ENCODE measurements at regions not wholly inside any gene's neighbourhood (a gene's known extent, or its start where the extent isn't known, plus 50 kb on each side); places are given as distances from the start of the nearest gene placed in this dataset.

DNA sequence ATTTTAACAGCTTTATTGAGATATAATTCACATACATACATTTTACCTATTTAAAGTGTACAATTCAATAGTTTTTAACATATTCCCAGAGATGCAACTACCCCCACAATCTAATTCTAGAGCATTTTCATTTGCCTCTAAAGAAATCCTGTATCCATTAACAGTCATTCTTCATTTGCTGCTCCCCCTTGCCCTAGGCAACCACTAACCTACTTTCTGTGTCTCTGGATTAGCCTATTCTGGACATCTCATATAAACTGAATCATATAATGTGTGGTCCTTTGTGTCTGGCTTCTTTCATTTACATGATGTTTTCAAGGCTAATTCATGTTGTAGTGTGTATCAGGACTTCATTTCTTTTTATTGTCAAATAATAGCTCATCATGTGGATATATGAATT is 105.1 kb upstream of the GRPR start:
- no peaks in the 10 kb centered on the region for H3K79me2 ChIP-seq (ENCODE audit: insufficient read depth, low read depth)
- no peak overlapping the region for H3K4me3 ChIP-seq (IDR thresholded peaks at IDR 0.05; ENCODE audit: insufficient read depth, low read depth, low read length)
- TF ChIP-seq, protein P1, sequence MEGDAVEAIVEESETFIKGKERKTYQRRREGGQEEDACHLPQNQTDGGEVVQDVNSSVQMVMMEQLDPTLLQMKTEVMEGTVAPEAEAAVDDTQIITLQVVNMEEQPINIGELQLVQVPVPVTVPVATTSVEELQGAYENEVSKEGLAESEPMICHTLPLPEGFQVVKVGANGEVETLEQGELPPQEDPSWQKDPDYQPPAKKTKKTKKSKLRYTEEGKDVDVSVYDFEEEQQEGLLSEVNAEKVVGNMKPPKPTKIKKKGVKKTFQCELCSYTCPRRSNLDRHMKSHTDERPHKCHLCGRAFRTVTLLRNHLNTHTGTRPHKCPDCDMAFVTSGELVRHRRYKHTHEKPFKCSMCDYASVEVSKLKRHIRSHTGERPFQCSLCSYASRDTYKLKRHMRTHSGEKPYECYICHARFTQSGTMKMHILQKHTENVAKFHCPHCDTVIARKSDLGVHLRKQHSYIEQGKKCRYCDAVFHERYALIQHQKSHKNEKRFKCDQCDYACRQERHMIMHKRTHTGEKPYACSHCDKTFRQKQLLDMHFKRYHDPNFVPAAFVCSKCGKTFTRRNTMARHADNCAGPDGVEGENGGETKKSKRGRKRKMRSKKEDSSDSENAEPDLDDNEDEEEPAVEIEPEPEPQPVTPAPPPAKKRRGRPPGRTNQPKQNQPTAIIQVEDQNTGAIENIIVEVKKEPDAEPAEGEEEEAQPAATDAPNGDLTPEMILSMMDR (conservative IDR thresholded peaks at IDR 0.05; ENCODE audit: low read depth, low read length): no peak
- no peak overlapping the region for H2AFZ ChIP-seq (ENCODE audit: low read depth)
- H3K4me2 ChIP-seq: no peak overlapping the region
- no peaks in the 10 kb centered on the region for H4K20me1 ChIP-seq (ENCODE audit: insufficient read depth)
- no peaks in the 10 kb centered on the region for H3K36me3 ChIP-seq (ENCODE audit: insufficient read depth)
- no peak overlapping the region for H3K9ac ChIP-seq
- no peaks in the 10 kb centered on the region for H3K4me1 ChIP-seq (ENCODE audit: low read depth, poor library complexity, severe bottlenecking)
- H3K27ac ChIP-seq: no peak overlapping the region
- H3K27me3 ChIP-seq (ENCODE audit: insufficient read depth, low read depth): no peaks in the 10 kb centered on the region

DNA sequence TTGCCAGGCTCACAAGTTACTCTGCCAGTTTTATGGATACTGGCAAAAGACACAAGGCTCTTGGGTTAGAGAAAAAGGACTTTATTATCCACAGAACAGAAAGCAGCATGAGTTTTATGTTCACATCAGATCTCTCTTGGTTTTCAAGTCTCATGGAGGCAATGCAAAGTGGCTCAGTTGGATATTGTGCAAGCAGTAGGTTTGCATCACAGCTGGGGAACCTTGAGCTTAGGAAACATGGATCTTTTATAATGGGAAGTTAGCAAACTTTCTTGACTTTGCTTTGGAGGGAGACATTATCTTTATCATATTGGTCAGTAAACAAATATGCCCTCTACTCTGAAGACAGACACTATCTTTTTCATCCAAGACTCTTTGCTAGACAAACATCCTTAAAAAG is 109.2 kb upstream of the GRPR start:
- Histone ChIP-seq H3K27ac (no peak overlapping the region), H2AFZ (ENCODE audit: low read depth) (no peak overlapping the region), H3K4me2 (no peak overlapping the region), H3K27me3 (ENCODE audit: insufficient read depth, low read depth) (no peaks in the 10 kb centered on the region), H3K79me2 (ENCODE audit: insufficient read depth, low read depth) (no peaks in the 10 kb centered on the region), H3K4me1 (ENCODE audit: low read depth, poor library complexity, severe bottlenecking) (no peaks in the 10 kb centered on the region), H4K20me1 (ENCODE audit: insufficient read depth) (no peaks in the 10 kb centered on the region), H3K36me3 (ENCODE audit: insufficient read depth) (no peaks in the 10 kb centered on the region), H3K9ac (no peak overlapping the region), H3K4me3 (IDR thresholded peaks at IDR 0.05; ENCODE audit: insufficient read depth, low read depth, low read length) (no peak overlapping the region)
- TF ChIP-seq, protein P1 (conservative IDR thresholded peaks at IDR 0.05; ENCODE audit: low read depth, low read length): no peak

DNA sequence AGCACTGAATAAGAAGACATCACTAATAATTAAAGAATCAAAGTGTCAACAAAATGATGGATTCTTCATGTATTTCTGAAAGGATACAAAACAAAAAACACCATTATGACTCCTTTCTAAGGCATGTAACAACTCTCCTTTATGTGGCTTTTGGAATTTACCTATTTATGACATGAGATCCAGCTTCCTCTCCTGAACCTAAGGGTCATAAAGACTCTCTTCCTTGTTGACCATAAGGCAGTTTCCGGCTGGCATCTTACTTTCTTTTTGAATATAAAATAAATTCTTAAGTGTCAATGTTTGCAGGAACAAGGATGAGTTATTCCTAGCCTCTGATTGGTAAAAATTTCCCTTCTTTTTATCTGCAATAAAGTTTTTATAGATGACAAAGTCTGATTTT is 111.1 kb upstream of the GRPR start:
- TF ChIP-seq, protein P1 (conservative IDR thresholded peaks at IDR 0.05; ENCODE audit: low read depth, low read length): no peak
- H2AFZ ChIP-seq (ENCODE audit: low read depth): no peak overlapping the region
- H3K27me3 ChIP-seq (ENCODE audit: insufficient read depth, low read depth): no peaks in the 10 kb centered on the region
- H3K79me2 ChIP-seq (ENCODE audit: insufficient read depth, low read depth): no peaks in the 10 kb centered on the region
- H3K36me3 ChIP-seq (ENCODE audit: insufficient read depth): no peaks in the 10 kb centered on the region
- no peaks in the 10 kb centered on the region for H3K4me1 ChIP-seq (ENCODE audit: low read depth, poor library complexity, severe bottlenecking)
- H4K20me1 ChIP-seq (ENCODE audit: insufficient read depth): no peaks in the 10 kb centered on the region
- H3K9ac ChIP-seq: no peak overlapping the region
- H3K4me2 ChIP-seq: no peak overlapping the region
- H3K27ac ChIP-seq: no peak overlapping the region
- H3K4me3 ChIP-seq (IDR thresholded peaks at IDR 0.05; ENCODE audit: insufficient read depth, low read depth, low read length): no peak overlapping the region

DNA sequence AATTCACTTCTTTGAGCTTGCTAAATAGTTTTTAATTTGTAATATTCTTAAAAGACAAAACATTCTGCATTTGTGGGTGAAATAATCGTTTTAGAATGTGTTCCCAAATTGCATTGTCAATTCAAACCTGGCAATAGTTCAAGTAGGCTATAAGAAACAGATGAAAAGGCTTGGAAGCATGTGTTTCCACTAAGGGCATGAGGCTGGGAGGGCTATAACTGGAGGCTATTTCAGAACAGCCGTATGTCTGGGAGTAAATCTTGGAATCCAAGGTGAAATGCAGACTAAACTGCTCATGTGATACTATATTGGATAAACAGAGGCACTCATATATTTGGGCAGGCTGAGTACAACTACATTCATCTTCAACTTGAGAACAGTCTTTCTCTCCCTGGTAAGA is 117.4 kb upstream of the GRPR start:
- H3K27ac ChIP-seq: no peak overlapping the region
- no peaks in the 10 kb centered on the region for H4K20me1 ChIP-seq (ENCODE audit: insufficient read depth)
- no peaks in the 10 kb centered on the region for H3K36me3 ChIP-seq (ENCODE audit: insufficient read depth)
- no peaks in the 10 kb centered on the region for H3K4me1 ChIP-seq (ENCODE audit: low read depth, poor library complexity, severe bottlenecking)
- H3K79me2 ChIP-seq (ENCODE audit: insufficient read depth, low read depth): no peaks in the 10 kb centered on the region
- no peak overlapping the region for H3K9ac ChIP-seq
- no peak overlapping the region for H2AFZ ChIP-seq (ENCODE audit: low read depth)
- TF ChIP-seq, protein P1 (conservative IDR thresholded peaks at IDR 0.05; ENCODE audit: low read depth, low read length): no peak
- no peak overlapping the region for H3K4me3 ChIP-seq (IDR thresholded peaks at IDR 0.05; ENCODE audit: insufficient read depth, low read depth, low read length)
- H3K4me2 ChIP-seq: no peak overlapping the region
- H3K27me3 ChIP-seq (ENCODE audit: insufficient read depth, low read depth): no peaks in the 10 kb centered on the region

DNA sequence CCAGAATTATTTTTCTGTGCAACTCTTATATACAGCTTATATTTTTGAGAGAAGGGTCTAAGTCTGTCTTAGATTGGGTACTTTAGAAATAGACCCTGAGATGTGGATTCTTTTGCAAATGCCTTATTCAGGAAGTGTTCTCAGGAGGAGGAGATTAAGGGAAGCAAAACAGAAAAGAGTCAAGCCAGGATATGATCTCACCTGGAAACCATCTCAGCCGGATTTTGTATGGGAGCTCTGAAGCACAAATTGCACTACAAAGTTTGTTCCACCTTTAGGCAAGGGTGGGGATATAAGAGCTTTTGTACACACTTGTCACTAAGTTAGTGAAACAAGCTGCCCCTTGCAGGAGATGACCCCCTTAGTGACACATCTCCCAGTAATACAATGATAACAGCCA is 121.2 kb upstream of the GRPR start:
- no peak overlapping the region for H3K4me2 ChIP-seq
- H2AFZ ChIP-seq (ENCODE audit: low read depth): no peak overlapping the region
- no peak overlapping the region for H3K27ac ChIP-seq
- H3K27me3 ChIP-seq (ENCODE audit: insufficient read depth, low read depth): no peaks in the 10 kb centered on the region
- no peaks in the 10 kb centered on the region for H3K4me1 ChIP-seq (ENCODE audit: low read depth, poor library complexity, severe bottlenecking)
- TF ChIP-seq, protein P1 (conservative IDR thresholded peaks at IDR 0.05; ENCODE audit: low read depth, low read length): no peak
- no peak overlapping the region for H3K9ac ChIP-seq
- no peaks in the 10 kb centered on the region for H3K79me2 ChIP-seq (ENCODE audit: insufficient read depth, low read depth)
- no peaks in the 10 kb centered on the region for H4K20me1 ChIP-seq (ENCODE audit: insufficient read depth)
- H3K36me3 ChIP-seq (ENCODE audit: insufficient read depth): no peaks in the 10 kb centered on the region
- H3K4me3 ChIP-seq (IDR thresholded peaks at IDR 0.05; ENCODE audit: insufficient read depth, low read depth, low read length): no peak overlapping the region
